Activated CD8-positive, alpha-beta T cell treated with anti-CD3 and anti-CD28 coated beads for 36 hours (primary cell): ENCODE measurements at regions not wholly inside any gene's neighbourhood (a gene's known extent, or its start where the extent isn't known, plus 50 kb on each side); places are given as distances from the start of the nearest gene placed in this dataset.

Experiments used
- ATAC-seq: fragments of 200-7000 bp; cut with Tn5 transposase; one replicate; pipeline ENCODE4 v1.10.0; 2021; ENCODE audit warnings: mild to moderate bottlenecking, moderate library complexity
- CTCF ChIA-PET: fragments of 350-600 bp; sonication (Branson Sonifier 250); formaldehyde crosslinking; loops from one replicate; lab custom pipeline; 2021; ENCODE audit warnings: antibody characterized with exemption; lab: Charles Lee
- POLR2A ChIA-PET: fragments of 350-600 bp; sonication (Branson Sonifier 250); formaldehyde crosslinking; loops from one replicate; lab custom pipeline; 2021; ENCODE audit warnings: antibody characterized with exemption; lab: Charles Lee
- DNase-seq: peaks from one replicate; pipeline ENCODE4 v3.0.0-alpha.2; 2020
- H3K27ac Mint-ChIP-seq: one replicate; pipeline ENCODE4 v1.8.0; 2021; ENCODE audit warnings: mild to moderate bottlenecking, mixed read lengths
- H3K27me3 Mint-ChIP-seq: one replicate; pipeline ENCODE4 v1.8.0; 2021; ENCODE audit warnings: mixed read lengths
- H3K36me3 Mint-ChIP-seq: one replicate; pipeline ENCODE4 v1.8.0; 2021; ENCODE audit warnings: low read depth, mixed read lengths
- H3K4me1 Mint-ChIP-seq: one replicate; pipeline ENCODE4 v1.8.0; 2021; ENCODE audit warnings: low read depth, mixed read lengths
- H3K4me3 Mint-ChIP-seq: one replicate; pipeline ENCODE4 v1.8.0; 2021; ENCODE audit warnings: mild to moderate bottlenecking, moderate library complexity, mixed read lengths
- H3K9me3 Mint-ChIP-seq: one replicate; pipeline ENCODE4 v1.8.0; 2021; ENCODE audit warnings: mixed read lengths
- intact Hi-C: fragments of 100-400 bp; cut with micrococcal nuclease; formaldehyde crosslinking; loops from one replicate; pipeline ENCODE4 v1.10.0; 2022
- TF ChIP-seq, protein P1 (sequence below): fragments of 200-600 bp; IDR thresholded peaks from one replicate; pipeline ENCODE4 v1.8.0; 2022; ENCODE audit warnings: antibody characterized with exemption, mild to moderate bottlenecking

DNA sequence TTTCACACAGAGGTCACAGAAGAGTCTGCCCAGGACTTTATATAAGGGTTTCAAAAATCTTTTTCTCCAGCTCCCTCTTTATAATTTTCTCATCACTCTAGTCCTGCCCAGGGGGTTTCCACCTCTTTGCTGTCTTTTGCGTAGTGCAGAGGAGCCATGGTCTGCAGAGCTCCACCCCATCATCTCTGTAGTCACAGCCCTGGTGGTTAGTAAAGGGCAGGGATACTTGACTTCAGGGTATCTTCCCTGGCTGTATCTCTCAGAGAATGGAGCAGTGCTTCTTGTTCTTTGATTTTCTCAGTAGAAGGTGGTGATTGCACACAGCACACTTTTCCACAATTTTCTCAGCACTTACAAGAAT is 900.6 kb upstream of the COX7C start:
- no peaks in the 10 kb centered on the region for H3K36me3 Mint-ChIP-seq
- H3K27me3 Mint-ChIP-seq: no peaks in the 10 kb centered on the region
- CTCF ChIA-PET: no interaction called here
- no peaks in the 10 kb centered on the region for H3K4me1 Mint-ChIP-seq
- ATAC-seq (no peak), DNase-seq (no peak)
- no peak overlapping the region for H3K4me3 Mint-ChIP-seq
- TF ChIP-seq, protein P1, sequence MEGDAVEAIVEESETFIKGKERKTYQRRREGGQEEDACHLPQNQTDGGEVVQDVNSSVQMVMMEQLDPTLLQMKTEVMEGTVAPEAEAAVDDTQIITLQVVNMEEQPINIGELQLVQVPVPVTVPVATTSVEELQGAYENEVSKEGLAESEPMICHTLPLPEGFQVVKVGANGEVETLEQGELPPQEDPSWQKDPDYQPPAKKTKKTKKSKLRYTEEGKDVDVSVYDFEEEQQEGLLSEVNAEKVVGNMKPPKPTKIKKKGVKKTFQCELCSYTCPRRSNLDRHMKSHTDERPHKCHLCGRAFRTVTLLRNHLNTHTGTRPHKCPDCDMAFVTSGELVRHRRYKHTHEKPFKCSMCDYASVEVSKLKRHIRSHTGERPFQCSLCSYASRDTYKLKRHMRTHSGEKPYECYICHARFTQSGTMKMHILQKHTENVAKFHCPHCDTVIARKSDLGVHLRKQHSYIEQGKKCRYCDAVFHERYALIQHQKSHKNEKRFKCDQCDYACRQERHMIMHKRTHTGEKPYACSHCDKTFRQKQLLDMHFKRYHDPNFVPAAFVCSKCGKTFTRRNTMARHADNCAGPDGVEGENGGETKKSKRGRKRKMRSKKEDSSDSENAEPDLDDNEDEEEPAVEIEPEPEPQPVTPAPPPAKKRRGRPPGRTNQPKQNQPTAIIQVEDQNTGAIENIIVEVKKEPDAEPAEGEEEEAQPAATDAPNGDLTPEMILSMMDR: no peak
- POLR2A ChIA-PET: no interaction called here
- intact Hi-C loops: no loop called here
- H3K9me3 Mint-ChIP-seq: peaks cover 3% of the 10 kb centered on the region
- H3K27ac Mint-ChIP-seq: no peak overlapping the region

DNA sequence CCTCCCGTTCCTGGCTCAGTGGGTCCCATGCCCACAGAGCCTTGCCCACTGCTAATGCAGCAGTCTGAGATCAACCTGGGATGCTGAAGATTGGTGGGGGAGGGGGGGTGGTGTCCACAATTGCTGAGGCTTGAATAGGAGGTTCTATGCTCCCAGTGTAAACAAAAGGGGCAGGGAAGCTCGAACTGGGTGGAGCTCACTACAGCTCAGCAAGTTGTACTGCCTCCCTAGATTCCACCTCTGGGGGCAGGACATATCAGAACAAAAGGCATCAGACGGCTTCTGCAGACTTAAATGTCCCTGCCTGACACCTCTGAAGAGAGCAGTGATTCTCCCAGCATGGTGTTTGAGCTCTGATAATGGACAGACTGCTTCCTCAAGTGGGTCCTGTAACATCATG is 885.6 kb upstream of the COX7C start:
- TF ChIP-seq, protein P1: no peak
- no peaks in the 10 kb centered on the region for H3K36me3 Mint-ChIP-seq
- ChIA-PET POLR2A (no interaction called here), CTCF (no interaction called here)
- ATAC-seq (no peak), DNase-seq (no peak)
- intact Hi-C loops: no loop called here
- H3K27me3 Mint-ChIP-seq: no peaks in the 10 kb centered on the region
- H3K9me3 Mint-ChIP-seq: peaks cover 1% of the 10 kb centered on the region
- no peaks in the 10 kb centered on the region for H3K4me1 Mint-ChIP-seq
- H3K27ac Mint-ChIP-seq: no peak overlapping the region
- H3K4me3 Mint-ChIP-seq: no peak overlapping the region

DNA sequence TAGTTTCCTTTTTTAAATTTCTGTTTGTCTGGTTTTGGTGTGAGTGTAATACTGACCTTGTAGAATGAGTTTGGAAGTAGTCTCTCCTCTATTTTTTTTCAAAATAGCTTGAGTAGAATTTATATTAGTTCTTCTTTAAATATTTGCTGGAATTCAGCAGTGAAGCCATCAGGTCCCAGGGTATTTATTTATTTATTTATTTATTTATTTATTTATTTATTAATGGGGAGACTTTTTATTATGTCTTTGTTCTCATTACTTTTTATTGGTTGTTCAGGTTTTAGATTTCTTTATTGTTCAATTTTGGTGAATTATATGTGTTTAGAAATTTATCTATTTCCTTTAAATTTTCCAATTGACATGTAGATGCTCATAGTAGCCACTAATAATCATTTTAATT is 875.8 kb upstream of the COX7C start:
- H3K4me1 Mint-ChIP-seq: no peaks in the 10 kb centered on the region
- no peaks in the 10 kb centered on the region for H3K36me3 Mint-ChIP-seq
- ChIA-PET POLR2A (no interaction called here), CTCF (no interaction called here)
- no peak for ATAC-seq
- TF ChIP-seq, protein P1: no peak
- DNase-seq: no peak
- intact Hi-C loops: no loop called here
- peaks cover 9% of the 10 kb centered on the region for H3K9me3 Mint-ChIP-seq
- no peak overlapping the region for H3K27ac Mint-ChIP-seq
- H3K4me3 Mint-ChIP-seq: no peak overlapping the region
- no peaks in the 10 kb centered on the region for H3K27me3 Mint-ChIP-seq

DNA sequence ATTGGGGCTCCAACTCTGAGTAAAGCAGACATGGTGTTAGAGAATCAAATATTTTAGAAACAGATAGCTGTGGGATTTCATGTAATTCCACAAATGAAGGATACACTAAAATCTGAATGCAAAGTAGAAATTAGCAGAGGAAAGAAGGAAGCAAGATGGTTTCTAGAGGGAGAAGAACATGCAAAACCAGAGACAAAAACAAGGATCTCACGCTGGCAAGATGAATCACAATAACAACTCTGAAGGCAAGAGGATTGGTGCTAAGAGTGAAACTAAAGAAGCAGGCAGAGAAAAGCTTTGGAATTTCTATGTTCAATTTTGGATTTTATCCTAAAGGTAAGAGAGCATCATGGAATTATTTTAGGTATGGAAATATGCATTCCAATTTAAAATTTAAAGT is 857.2 kb upstream of the COX7C start:
- TF ChIP-seq, protein P1: no peak
- ATAC-seq: no peak
- intact Hi-C loops: no loop called here
- H3K27ac Mint-ChIP-seq: no peak overlapping the region
- no peak overlapping the region for H3K4me3 Mint-ChIP-seq
- ChIA-PET CTCF (no interaction called here), POLR2A (interaction anchor here (0.5 kb wide), 1 partner anchor 10 kb away, joined by 3 read pairs; no protein-coding TSS in a partner anchor)
- H3K36me3 Mint-ChIP-seq: no peaks in the 10 kb centered on the region
- H3K27me3 Mint-ChIP-seq: no peaks in the 10 kb centered on the region
- peaks cover 6% of the 10 kb centered on the region for H3K9me3 Mint-ChIP-seq
- DNase-seq: no peak
- no peaks in the 10 kb centered on the region for H3K4me1 Mint-ChIP-seq

DNA sequence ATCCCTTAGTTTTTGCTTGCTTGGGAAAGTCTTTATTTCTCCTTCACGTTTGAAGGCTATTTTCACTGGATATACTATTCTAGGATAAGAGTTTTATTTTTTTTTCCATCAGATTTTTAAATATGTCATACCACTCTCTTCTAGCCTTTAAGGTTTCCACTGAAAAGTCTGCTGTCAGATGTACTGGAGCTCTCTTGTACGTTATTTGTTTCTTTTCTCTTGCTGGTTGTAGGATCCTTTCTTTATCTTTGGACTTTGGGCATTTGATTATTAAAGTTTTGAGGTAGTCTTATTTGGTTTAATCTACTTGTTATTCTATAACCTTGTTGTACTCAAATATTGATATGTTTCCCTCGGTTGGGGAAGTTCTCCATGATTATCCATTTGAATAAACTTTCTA is 848.4 kb upstream of the COX7C start:
- H3K4me1 Mint-ChIP-seq: no peaks in the 10 kb centered on the region
- H3K36me3 Mint-ChIP-seq: no peaks in the 10 kb centered on the region
- H3K27me3 Mint-ChIP-seq: no peaks in the 10 kb centered on the region
- TF ChIP-seq, protein P1: no peak
- CTCF ChIA-PET: no interaction called here
- intact Hi-C loops: no loop called here
- POLR2A ChIA-PET: no interaction called here
- ATAC-seq (no peak), DNase-seq (no peak)
- no peak overlapping the region for H3K27ac Mint-ChIP-seq
- peaks cover 13% of the 10 kb centered on the region for H3K9me3 Mint-ChIP-seq
- no peak overlapping the region for H3K4me3 Mint-ChIP-seq
